Stimulated activated CD4-positive, alpha-beta T cell treated with anti-CD3 and anti-CD28 coated beads, Interleukin-4, amount 100 ng/mL, for 4 hours (primary cell): ENCODE measurements at regions not wholly inside any gene's neighbourhood (a gene's known extent, or its start where the extent isn't known, plus 50 kb on each side); places are given as distances from the start of the nearest gene placed in this dataset.

Experiments used
- DNase-seq, 2 experiments: peaks; one replicate each; pipeline ENCODE4 v3.0.0-alpha.2; 2020

DNA sequence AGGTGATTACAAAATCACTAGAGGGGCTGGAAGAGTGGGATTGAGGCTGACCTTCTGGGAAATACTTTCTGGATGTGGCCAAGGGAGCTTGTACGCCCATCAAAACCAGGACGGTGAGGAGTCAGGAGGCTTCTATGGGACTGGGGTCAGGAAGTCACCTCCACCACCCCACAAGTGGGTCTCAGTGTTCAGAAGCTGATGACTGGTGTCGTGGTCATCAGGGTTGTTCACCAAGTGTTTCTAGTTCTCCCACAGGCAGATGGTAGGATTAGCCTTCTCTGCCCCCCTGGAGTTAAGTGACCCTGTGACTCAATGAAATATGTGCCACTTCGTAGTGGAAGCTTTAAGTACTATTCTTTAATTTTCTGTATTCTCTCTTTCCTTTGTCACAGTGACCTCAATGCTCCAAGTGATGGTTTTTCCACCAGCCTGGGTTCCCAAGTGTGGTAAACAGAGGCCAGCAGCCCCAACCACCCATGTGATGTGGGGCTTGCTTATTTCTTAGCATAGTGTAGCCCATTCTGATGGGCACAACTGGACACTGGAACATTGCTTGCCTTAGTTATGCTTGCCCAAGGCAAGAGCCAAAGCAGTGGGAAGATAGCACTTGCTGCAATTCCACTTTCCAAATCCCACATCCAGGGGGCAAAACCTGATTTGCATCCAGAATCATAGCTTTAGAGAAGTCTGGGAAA lies 258.8 kb downstream of the CYP26B1 start:
- no peak for DNase-seq

DNA sequence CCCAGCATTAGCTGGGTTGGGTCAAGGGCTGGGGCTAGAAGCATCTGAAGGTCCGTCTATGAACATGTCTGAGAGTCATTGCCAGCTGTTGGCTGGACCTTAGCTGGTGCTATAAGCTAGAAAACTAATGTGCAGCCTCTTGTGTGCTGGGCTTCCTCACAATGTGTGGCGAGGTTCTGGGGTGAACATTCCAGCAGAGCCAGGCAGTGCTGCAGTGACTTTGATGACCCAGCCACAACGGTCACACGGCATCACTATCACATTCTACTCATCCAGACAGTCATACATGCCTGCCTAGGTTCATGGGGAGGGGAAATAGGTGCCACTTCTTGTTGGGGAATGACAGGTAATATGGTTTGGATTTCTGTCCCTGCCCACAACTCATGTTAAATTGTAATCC lies 260.5 kb downstream of the CYP26B1 start:
- DNase-seq = no peak

DNA sequence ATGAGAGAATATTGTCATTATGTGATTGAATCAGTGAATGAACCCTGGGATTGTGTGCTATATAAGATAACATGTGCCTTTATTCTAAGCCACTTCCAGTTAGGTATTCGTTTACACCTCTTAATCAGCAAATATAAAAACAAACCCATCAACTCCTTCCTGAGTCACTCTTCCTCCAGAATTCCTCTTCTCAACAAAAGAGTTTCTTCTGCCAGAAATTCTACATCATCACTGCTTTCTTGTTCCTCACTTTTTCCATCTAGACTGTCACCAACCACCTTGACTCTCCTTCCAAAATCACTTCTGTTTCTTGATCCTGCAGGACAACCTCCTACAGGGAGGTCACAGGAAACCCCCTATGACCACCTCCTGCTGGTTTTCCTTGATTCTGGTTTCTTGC lies 261.4 kb downstream of the CYP26B1 start:
- DNase-seq = no peak

DNA sequence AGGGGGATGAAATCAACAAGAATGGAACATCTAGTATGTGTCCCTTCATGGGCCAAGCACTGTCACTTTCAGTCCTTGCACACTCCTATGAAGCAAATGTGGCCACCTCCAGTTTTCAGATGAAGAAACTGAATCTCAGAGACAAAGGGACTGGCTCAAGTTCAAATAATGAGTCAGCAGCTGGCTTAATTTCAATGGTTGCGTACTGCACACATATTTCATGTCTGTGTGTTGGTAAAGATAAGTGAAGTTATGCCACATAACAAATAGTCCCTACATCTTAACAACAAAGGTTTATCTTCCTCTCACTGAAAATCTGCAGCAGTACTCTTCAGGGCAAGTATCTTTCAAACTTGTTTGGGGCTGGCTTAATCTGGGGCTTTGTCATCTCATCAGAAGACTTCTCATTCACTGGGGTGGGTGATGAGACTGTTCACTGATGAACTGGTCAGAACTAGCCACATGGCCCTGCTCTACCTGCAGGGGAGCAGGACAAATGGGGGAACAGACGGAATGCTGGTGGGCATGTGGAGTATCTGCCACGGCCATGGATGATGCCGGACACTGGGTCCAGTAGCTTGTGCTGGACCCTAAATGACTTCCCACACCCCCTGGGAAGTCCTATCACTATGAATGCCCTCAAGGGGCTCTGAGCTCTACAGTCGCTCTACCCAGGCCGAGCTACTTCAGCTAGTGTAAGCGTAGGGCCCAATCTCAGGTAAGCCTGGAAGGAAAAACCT lies 263.2 kb downstream of the CYP26B1 start:
- no peak for DNase-seq

DNA sequence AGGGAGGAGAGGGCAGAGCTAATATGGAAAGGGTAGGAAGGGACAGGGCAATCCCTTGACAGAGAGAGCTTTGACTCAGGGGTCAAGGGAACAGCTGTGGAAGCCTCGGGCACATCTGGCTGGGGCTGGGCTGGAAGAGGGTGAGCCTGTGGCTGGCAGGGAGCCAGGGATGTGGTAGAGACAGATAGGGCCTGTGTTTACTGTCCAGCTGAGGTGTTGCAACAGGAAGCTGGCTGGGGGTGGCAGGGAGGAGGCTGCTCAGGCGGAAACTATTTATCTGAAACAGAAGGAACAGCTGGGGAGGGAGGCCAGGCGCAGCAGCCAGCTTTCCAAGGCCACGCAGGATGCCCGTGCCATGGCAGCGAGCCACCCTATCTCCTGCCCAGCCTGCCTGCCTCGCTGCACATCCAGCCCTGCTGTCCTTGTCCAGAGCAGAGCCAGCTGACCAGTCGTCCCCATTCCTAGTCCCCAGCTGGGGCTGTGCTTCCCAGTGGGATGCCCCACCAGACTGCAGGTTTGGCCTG lies 264.7 kb downstream of the CYP26B1 start:
- no peak for DNase-seq

DNA sequence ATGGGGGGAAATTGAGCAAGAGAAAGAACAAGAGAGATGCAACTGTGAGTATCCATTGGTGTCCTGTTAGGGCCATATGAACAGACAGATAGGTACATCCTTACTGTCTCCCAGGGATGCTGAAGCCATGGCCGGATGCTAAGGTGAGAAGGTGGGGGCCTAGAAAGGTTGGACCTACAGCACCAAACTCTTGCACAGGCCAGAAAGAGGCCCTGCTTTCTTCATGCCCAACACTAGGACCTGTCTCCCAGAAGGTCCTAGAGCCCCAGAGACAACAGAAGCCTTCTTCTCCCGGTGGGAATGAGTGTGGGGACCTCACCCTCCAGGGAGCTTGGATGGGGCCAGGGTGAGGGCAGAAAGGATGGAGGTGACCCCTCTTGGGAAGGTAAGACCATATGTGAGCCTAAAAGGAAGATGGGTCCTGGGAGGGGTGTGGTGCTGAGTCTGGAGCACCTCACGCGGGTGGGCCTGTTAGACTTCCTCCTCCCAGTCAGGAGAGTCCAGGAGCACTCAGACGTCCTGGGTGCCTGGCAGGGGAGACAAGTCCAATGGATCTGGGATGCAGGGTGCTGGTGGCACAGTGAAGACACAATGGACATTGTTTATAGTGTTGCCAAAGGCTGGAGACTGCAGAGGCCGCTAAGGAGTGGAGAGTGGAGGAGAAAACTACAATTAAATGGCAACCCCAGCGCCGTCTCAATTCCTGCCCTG lies 265.3 kb downstream of the CYP26B1 start:
- DNase-seq = no peak

DNA sequence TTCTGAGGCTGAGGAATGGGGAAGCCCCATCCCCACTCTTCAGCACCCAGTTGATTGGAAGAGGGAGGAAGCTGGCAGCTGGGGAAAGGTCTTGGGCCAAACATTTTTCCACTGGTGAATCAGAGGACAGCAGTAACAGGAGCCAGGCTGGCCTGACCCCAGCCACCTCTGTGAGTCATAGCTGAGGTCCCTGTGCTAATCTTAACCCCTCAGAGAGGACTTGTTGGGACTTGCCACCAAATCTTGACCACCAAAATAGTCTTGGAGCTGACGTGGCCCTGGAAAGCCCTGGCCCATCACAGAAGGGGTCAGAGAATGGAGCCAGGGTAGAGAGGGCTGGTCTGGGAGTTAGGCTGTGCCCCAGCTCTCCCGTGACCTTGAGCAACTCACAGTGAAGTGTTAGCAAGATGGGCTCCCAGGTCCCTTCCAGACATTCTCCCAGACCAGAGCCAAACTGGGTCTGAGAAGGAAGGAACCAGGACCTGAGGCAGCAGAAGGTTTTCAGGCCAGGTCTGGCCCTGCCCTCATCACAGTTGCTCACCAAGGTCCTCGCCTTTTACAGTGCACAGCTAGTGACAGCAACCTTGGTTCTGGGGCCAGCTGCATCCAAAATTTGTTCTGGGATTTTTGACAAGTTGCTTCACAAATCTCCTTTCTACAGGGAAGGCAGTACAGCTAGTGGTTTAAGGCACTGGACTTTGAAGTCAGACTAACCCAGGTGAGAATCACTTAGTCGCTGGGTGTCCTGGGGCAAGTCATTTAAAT lies 266.6 kb downstream of the CYP26B1 start:
- no peak for DNase-seq

DNA sequence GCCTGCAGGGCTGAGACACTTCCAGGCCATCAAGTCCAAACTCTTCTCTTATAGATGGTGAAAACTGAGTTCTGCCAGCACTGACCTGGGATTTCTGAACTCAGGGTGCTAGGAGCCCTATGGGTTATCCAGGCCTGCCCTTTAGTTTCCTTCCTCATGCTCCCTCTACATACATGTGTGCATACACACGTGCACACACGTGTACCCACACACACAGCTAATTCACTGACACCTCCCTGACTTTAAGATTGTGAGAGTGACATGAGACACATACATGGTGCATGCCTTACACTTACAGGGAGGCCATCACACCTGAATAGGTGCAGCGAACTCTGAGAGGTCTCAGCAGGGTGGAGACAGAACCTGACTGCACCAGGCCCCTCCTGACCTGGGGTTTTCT lies 267.4 kb downstream of the CYP26B1 start:
- DNase-seq = no peak

DNA sequence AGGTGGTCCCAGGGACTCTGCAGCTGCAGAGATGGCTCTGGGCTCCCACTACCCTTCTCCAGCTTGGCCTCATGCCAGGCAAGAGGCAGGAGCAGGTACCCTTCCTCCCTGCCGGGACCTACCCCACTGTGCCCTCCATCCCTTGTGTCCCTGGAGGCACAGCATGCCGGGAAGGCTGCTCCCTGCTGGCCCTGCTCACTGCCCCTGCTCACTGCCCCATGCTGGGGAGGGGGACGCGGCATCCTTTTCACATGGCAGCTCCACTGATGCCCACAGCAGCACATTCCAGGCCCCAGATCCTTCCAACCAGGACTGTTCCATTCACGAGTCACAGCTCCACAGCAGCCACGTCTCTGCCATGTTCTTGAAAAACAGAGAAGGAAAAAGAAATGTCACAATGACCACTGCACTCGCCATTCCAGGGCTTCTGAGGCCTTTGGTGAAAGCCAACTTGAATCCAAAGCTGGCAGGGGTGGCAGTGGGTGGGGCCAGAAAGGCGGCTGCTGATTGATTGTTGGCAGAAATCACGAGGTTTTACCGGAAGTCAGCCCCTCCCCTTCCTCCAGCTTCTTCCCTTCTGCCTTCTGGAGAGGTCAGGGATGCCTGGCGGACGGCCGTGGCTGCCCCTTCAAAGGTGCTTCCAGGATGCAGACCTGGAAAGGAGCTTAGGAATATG lies 268.0 kb downstream of the CYP26B1 start:
- DNase-seq = no peak

DNA sequence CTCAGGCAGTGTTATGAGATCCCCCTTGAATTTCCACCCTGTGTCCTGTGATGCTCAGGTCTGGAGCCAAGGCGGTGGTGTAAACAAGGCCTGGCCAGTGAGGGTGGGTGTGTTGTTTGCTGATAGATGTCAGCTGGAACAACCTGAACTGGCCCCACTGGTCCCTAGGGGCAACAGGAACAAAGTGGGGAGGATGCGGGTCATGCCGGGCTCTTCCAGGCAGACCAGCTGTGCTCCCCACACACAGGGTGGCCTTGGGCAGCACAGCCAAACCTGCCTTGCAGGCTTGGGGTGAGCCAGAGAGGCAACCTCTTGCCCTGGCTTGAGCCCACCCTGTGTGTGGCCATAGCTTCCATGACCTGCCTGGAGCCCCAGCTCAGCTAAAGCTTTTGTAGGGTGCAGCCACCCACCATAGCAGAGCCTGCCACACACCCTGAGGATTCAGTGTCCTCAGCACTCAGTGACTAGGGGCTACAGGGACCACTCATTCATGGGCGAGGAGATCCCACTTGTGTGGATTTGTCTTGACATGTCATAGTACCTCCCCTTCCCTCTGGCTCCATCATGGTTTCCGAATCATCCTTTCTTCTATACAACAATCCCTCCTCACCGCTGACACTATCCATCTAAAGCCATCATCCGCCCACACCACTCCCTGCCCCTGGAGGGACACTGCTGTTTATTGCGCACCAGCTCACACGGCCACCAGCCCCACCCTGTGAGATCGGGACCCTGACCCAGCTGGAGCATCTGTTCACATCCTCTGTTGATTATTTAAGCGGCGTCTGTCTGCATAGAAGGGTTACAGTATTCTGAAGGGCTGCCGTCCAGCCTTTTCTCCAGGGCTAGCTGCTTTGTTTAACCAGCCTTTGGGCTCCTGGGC lies 268.8 kb downstream of the CYP26B1 start:
- no peak for DNase-seq

DNA sequence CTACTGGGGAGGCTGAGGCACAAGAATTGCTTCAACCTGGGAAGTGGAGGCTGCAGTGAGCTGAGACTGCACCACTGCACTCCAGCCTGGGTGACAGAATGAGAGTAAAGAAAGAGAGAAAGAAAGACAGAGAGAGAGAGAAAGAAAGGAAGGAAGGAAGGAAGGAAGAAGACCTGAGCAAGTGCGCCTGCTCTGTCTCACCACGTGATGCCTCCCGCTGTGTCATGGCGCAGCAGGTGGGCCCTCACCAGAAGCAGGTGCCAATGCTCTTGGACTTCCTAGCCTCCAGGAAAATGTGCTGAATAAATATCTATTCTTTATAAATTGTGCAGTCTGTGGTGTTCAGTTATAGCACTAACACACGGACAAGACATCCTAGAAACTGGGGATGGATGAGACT lies 270.0 kb downstream of the CYP26B1 start:
- DNase-seq = no peak

DNA sequence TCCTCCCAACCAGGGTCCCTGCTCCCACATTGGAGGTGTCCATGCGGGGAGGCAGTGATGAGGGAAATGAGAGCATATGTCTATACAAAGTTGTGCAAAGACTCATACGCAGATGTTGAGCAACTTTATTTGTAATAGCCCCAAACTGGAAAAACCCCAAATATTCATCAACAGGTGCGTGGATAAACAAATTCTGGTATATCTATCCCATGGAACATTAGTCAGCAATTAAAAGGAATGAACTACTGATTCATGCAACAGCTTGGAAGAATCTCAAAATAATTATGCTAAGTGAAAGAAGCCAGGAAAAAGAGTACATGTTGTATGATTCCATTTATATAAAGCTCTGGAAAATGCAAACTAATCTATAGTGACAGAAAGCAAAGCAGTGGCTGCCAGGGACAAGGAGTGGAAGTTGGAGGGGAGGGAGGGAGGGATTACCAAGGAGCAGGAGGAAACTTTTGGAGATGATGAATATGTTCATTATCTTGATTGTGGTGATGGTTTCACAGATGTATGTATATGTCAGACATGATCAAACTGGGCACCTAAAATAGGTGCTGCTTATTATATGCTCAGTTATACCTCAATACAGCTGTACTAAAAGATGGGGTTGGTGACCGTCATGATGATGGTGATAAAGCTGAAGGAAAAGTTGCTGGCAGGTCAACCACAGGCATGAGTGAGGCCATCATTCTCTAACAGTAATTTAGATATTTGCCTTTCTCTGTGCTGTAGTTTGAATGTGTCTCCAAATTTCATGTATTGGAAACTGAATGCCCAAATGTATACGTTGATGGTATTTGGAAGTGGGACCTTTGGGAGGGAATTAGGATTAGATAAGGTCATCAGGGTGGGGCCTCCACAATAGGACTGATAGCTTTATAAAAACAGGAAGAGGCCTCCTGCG lies 270.9 kb downstream of the CYP26B1 start:
- DNase-seq = no peak

DNA sequence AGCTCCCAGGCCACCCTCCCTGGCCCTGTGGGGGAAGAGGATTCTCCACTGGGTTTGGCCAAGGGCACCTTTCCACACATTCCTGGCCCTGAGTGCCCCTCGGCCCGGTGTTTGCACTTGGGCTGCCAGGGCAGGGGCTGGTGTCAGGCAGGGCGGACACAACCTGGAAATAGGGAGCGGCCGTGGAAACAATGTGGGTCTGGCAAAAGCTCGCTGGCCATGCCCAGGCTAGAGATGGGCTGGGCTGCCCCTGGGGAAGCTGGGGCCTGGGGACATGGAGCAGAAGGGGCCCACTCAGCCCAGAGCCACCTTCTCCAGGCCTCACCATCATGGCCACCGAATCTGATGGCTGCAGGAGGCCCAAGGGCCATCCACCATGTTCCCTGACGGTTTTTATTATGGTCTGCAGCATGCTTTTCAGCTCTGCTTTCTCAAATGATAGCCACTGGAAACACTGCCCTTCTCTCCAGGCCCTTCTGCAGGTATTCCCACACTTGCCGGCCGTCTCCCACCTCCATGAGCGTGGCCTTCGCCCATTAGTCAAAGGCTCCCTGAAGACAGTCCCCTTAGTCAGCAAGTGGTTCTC lies 275.1 kb downstream of the CYP26B1 start:
- DNase-seq = no peak

DNA sequence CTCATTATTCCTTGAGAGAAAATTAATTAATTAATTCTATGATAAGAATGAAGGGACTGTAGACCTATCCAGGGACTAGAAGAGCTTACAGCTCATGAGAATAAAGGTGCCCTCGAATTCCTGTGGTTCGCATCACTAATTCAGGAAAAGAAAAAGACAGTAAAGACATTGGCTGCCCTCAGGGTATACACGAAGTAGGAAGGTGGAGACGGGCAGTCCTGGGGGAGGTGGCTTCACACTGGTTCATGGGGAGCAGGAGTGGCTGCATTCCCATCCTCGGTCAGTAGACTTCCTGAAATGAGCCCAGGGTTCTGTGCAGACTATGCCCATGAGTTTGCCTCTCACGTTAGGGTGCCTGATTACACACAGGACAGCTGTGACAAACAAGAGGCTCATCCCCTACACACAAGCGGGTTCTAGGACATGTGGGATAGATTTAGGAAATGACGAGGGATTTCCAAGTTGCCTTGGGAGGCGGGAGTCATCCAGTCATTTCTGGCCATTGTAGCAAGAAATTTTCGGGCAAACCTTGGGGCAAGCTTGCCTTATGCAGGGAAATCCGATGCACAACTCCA lies 282.2 kb downstream of the CYP26B1 start:
- no peak for DNase-seq

DNA sequence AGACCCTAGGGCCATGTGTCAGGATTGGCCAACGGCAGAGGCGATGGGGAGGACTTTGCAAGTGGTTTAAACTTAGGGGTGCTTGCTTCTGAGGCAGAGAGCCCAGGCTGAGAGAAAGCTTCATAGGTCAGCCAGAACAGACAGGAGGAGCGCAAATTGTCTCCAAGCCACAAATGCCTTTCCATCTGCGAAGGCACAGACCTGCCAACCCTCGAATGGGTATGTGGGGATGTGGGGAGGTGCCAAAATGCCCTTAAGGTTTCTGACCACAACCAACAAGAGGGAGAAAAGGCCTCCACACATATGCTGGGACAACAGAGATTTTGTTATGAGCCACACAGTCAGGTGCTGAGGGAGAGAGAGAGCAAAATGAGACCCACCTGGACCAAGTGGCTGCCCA lies 283.6 kb downstream of the CYP26B1 start:
- DNase-seq = no peak

DNA sequence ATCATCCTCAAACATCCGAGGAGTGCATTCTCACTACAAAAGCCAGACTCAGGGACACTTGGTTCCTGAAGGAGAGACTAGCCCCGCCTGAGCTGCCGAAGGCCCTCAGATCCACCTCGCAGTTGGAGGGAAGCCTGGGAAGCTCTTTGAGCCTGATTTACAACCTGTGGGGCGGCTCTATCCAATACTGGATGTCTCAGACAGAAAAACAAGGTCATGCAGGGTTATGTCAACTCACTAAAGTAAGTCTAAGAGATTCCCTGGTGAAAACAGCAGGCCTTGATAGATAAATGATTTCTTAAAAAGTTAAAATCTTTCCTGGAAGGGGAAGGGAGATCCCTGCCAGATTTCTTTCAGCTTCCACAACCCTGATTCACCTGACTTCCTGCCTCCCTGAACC lies 284.3 kb downstream of the CYP26B1 start:
- no peak for DNase-seq

DNA sequence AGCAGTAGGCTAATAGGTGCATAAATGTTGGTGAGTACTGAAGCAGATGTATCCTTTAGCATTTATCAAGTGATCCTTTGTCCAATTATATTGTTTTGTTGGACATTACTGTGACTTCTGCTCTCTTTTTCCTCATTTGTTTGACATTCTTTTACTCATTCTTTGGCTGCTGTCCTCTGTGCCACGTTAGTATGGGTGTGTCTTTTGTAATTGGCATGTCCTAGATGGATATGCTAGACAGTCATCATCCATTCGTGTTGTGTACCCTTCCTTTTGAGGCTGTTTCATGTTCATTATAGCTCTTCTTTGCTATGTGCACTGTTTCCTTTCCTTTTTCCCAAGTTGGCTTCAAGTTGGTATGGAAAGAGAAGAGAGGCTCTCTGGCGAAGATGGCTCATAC lies 284.7 kb downstream of the CYP26B1 start:
- no peak for DNase-seq

DNA sequence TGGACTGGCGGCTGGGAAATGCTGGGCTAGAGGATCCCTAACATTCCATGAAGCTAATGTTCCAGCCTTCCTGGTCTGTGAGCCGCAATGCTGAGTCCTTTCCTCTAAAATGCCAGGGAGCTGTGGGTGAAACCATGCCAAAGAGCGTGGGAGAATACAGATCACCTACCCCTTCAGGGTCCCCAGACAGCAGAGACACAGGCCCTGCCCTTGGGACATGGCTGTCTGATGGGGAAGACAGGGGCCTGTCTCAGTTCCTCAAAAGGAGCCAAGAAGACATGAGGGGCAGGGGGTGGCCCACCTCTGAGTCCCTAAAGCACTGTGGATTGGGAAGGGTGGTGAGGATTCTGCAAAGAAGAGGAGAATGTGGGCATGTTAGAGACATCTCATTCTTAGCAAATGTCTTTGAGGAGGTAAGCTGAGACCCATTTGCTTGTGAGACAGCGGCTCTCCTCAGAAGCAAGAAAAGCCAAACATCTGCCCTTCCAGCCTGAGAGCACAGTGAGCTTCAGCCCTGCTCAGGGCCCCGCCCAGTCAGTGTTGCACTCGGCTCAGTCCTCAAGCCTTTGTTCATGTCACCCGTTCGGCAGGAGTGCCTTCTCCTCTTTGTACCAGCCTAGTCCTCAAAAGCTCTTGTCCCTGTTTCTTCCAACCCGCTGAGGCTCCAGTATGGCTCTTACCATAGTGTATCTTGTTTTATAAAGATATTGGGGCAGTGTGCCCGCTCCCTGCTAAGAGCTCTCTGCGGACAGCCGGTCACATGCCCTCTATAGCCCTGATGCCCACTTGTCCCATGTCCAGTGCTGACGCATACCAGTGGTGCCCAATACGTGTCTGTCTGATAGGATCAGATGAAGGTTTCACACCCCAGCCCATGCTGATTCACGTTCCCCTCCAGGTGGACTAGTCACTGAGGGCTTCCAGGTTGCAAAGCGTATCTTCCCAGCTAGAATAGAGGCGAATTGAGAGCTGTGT lies 286.2 kb downstream of the CYP26B1 start:
- no peak for DNase-seq
